GM23338 (cell line): ENCODE measurements at regions not wholly inside any gene's neighbourhood (a gene's known extent, or its start where the extent isn't known, plus 50 kb on each side); places are given as distances from the start of the nearest gene placed in this dataset.

ENCODE experiments used
- ATAC-seq: fragments of 200-7000 bp; cut with Tn5 transposase; 3 replicates; pipeline ENCODE4 v1.9.1; 2020
- DNase-seq: peaks from one replicate; pipeline ENCODE4 v3.0.0-alpha.2; 2015; ENCODE audit warnings: low spot score
- H2AFZ ChIP-seq: fragments of 200-600 bp; sonication (generic); 2 replicates; pipeline ENCODE4 v1.8.0; 2016; ENCODE audit warnings: antibody characterized with exemption, mild to moderate bottlenecking, moderate library complexity
- H3F3A ChIP-seq: fragments of 200-600 bp; sonication (generic); replicated peaks from 2 replicates; pipeline ENCODE4 v1.8.0; 2017; ENCODE audit warnings: antibody characterized with exemption, mixed run types, low read depth
- H3K27ac ChIP-seq: fragments of 200-600 bp; sonication (generic); 2 replicates; pipeline ENCODE4 v1.6.1; 2016; ENCODE audit warnings: low read depth
- H3K27me3 ChIP-seq: fragments of 200-600 bp; sonication (generic); 2 replicates; pipeline ENCODE4 v1.8.0; 2016; ENCODE audit warnings: mild to moderate bottlenecking, mixed run types, moderate library complexity; ENCODE audit not compliant: insufficient read depth
- H3K36me3 ChIP-seq: fragments of 200-600 bp; sonication (generic); 2 replicates; pipeline ENCODE4 v1.8.0; 2016; ENCODE audit warnings: mild to moderate bottlenecking; ENCODE audit not compliant: insufficient read depth
- H3K4me1 ChIP-seq: fragments of 200-600 bp; sonication (generic); 2 replicates; pipeline ENCODE4 v1.8.0; 2016; ENCODE audit warnings: mild to moderate bottlenecking, moderate library complexity; ENCODE audit not compliant: insufficient read depth
- H3K4me2 ChIP-seq: fragments of 200-600 bp; sonication (generic); 2 replicates; pipeline ENCODE4 v1.7.1; 2017; ENCODE audit warnings: mixed run types
- H3K4me3 ChIP-seq: fragments of 200-600 bp; sonication (generic); 2 replicates; pipeline ENCODE4 v1.6.1; 2016; ENCODE audit warnings: mixed run types
- H3K79me2 ChIP-seq: fragments of 200-600 bp; sonication (generic); replicated peaks from 2 replicates; pipeline ENCODE4 v1.8.0; 2017; ENCODE audit warnings: mild to moderate bottlenecking; ENCODE audit not compliant: insufficient read depth
- H3K9me2 ChIP-seq: fragments of 200-600 bp; sonication (generic); 2 replicates; pipeline ENCODE4 v1.8.0; 2017; ENCODE audit not compliant: insufficient read depth
- H4K20me1 ChIP-seq: fragments of 200-600 bp; sonication (generic); replicated peaks from 2 replicates; pipeline ENCODE4 v1.8.0; 2017; ENCODE audit warnings: mild to moderate bottlenecking; ENCODE audit not compliant: insufficient read depth
- H3K27ac Mint-ChIP-seq: 2 replicates; pipeline ENCODE4 v1.8.0; 2020; ENCODE audit warnings: inconsistent platforms, mild to moderate bottlenecking, moderate library complexity, mixed read lengths
- H3K27me3 Mint-ChIP-seq: 3 replicates; pipeline ENCODE4 v1.8.0; 2022; ENCODE audit warnings: low read depth, mild to moderate bottlenecking, moderate library complexity, mixed read lengths, inconsistent platforms; ENCODE audit not compliant: insufficient read depth, poor library complexity
- H3K36me3 Mint-ChIP-seq: 3 replicates; pipeline ENCODE4 v1.8.0; 2021; ENCODE audit warnings: low read depth, mild to moderate bottlenecking, inconsistent platforms, moderate library complexity, mixed read lengths
- H3K4me1 Mint-ChIP-seq: 3 replicates; pipeline ENCODE4 v1.8.0; 2020; ENCODE audit warnings: mild to moderate bottlenecking, inconsistent platforms, mixed read lengths
- H3K4me3 Mint-ChIP-seq: 3 replicates; pipeline ENCODE4 v1.8.0; 2021; ENCODE audit warnings: moderate library complexity, mild to moderate bottlenecking, inconsistent platforms, mixed read lengths
- H3K9me3 Mint-ChIP-seq: 3 replicates; pipeline ENCODE4 v1.8.0; 2020; ENCODE audit warnings: moderate library complexity, mild to moderate bottlenecking, inconsistent platforms, mixed read lengths
- ETS1 ChIP-seq: IDR thresholded peaks from 2 replicates; pipeline ENCODE4 v1.6.1; 2016; ENCODE audit warnings: antibody characterized with exemption
- EZH2 ChIP-seq: fragments of 200-600 bp; sonication (generic); IDR thresholded peaks from one replicate; pipeline ENCODE4 v1.8.0; 2017; ENCODE audit warnings: antibody characterized with exemption, mild to moderate bottlenecking, low read depth; ENCODE audit not compliant: unreplicated experiment
- EZH2phosphoT487 ChIP-seq: fragments of 200-600 bp; sonication (generic); IDR thresholded peaks from one replicate; pipeline ENCODE4 v1.8.1; 2018; ENCODE audit warnings: antibody characterized with exemption; ENCODE audit not compliant: unreplicated experiment
- JUNB ChIP-seq: IDR thresholded peaks from one replicate; pipeline ENCODE4 v1.6.1; 2016; ENCODE audit warnings: antibody characterized with exemption; ENCODE audit not compliant: unreplicated experiment
- NANOG ChIP-seq: IDR thresholded peaks from 2 replicates; pipeline ENCODE4 v1.6.1; 2016; ENCODE audit warnings: antibody characterized with exemption, borderline replicate concordance
- POLR2AphosphoS5 ChIP-seq: IDR thresholded peaks from 2 replicates; pipeline ENCODE4 v1.6.1; 2016; ENCODE audit warnings: antibody characterized with exemption, low read depth
- ZNF462 ChIP-seq: fragments of 250-450 bp; sonication (Bioruptor Pico); IDR thresholded peaks from 2 replicates; pipeline ENCODE4 v1.5.0; 2020; ENCODE audit warnings: mild to moderate bottlenecking, moderate library complexity

- no peak for TF ChIP-seq ZNF462 (CRISPR knock-in tag)
- no peak for TF ChIP-seq EZH2phosphoT487
- TF ChIP-seq ETS1 = no peak
- TF ChIP-seq EZH2 = no peak
- TF ChIP-seq NANOG = no peak
- TF ChIP-seq POLR2AphosphoS5 = no peak
- no peak for TF ChIP-seq JUNB
Observed at GRCh38 chr4:31929676-31930345, 1209.6 kb downstream of the PCDH7 start (continued).

GRCh38 chr4:31946456-31946855, 1226.3 kb downstream of the PCDH7 start:
- no peaks in the 10 kb centered on the region for H3F3A ChIP-seq
- H3K4me3 Mint-ChIP-seq = no peak overlapping the region
- no peak for TF ChIP-seq ZNF462 (CRISPR knock-in tag)

More at GRCh38 chr4:31946456-31946855, 1226.3 kb downstream of the PCDH7 start:
- H3K79me2 ChIP-seq = no peaks in the 10 kb centered on the region
- no peak for ATAC-seq
- Mint-ChIP-seq H3K9me3 (no peaks in the 10 kb centered on the region), H3K36me3 (no peaks in the 10 kb centered on the region), H3K27me3 (no peaks in the 10 kb centered on the region), H3K4me1 (no peaks in the 10 kb centered on the region), H3K27ac (no peak overlapping the region)
- H3K27me3 ChIP-seq = no peaks in the 10 kb centered on the region
- no peak overlapping the region for H3K4me3 ChIP-seq
- H3K36me3 ChIP-seq = no peaks in the 10 kb centered on the region
- H3K4me2 ChIP-seq = no peak overlapping the region
- no peaks in the 10 kb centered on the region for H3K4me1 ChIP-seq
- no peaks in the 10 kb centered on the region for H4K20me1 ChIP-seq
- H3K9me2 ChIP-seq = no peaks in the 10 kb centered on the region
- H2AFZ ChIP-seq = no peak overlapping the region
- H3K27ac ChIP-seq = no peak overlapping the region
- DNase-seq = no peak
